Fibroblast of skin of scalp (primary cell): ENCODE measurements at regions not wholly inside any gene's neighbourhood (a gene's known extent, or its start where the extent isn't known, plus 50 kb on each side); places are given as distances from the start of the nearest gene placed in this dataset.

Experiments used
- DNase-seq: peaks from one replicate; pipeline ENCODE4 v3.0.0-alpha.2; 2013

GRCh38 chr15:87461631-87462030 is 794.9 kb downstream of the NTRK3 start:
- DNase-seq: no peak

DNA sequence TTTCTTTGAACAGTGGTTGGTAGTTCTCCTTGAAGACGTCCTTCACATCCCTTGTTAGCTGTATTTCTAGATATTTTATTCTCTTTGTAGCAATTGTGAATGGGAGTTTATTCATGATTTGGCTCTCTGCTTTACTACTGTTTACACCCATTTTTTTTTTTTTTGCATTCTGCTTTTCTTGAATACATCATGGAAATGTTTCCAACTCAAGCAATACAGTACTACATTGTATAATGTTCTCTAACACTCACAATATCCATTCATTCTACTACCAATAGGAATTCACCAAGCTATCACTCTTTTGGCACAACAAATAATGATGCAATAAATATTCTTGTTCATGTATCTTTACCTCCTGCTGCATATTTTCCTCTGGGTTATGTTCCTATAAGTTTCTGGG is 801.7 kb downstream of the NTRK3 start:
- DNase-seq: no peak

GRCh38 chr15:87450314-87450713 is 806.2 kb downstream of the NTRK3 start:
- no peak for DNase-seq

DNA sequence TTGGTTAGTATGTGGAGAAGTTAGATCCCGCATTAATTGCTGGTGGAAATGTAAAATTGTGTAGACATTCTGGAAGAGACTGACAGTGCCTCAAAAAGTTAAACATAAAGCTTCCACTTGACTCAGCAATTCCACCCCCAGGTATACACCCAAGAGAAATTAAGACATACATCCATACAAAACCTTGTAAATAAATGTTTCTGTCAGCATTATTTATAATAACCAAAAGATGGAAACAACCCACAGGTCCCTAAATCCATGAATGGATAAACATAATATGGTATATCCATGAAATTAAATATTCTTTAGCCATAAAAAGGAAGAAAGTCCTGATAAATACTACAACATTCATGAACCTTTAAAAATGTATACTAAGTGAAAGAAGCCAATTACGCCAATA is 817.4 kb downstream of the NTRK3 start:
- no peak for DNase-seq

DNA sequence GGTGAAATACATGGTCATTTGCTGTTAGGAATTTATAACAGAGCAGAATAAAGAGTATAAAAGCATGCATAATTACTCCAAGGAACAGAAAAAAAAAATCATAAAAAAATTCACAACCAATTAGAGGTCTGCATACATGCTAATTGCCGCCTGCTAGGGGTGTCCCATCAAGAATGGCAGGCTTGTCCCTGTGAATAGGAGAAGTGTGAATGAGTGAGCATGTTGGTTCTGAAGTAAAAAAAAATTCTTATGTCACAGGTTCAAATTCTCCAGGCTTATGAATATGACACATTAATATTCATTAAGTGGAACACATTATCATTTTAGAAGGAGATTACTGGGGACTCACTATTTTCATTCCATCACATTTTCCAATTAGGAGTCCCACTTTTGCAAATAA is 822.7 kb downstream of the NTRK3 start:
- no peak for DNase-seq

- DNase-seq: no peak
Measured at GRCh38 chr15:87429754-87430153, 826.8 kb downstream of the NTRK3 start.

DNA sequence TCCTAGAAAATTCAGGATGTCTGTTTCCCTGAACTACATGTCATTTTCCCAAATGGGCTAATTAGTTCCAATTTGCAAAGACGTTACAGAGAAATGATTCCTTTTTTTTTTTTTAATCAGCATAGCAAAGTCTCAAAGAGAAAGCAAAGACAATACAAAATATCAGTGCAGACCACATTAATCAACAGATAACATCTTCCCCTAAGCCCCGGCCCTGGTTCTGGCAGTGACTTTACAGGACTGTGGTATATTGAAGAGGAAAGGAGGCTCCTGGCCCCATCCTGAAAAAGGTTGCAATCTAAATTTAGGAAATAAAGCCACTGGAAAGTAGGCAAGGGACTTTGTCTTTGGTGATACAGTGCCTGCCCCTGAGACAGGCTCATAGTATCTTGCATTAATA is 836.5 kb downstream of the NTRK3 start:
- no peak for DNase-seq

- peak; percentile 1 for DNase-seq
Measured at GRCh38 chr15:87419344-87419743, 837.2 kb downstream of the NTRK3 start.

- DNase-seq: no peak
Measured at GRCh38 chr15:87416591-87417257, 839.8 kb downstream of the NTRK3 start.

- DNase-seq: no peak
Measured at GRCh38 chr15:87408902-87409301, 847.6 kb downstream of the NTRK3 start.

GRCh38 chr15:87403973-87404372 is 852.6 kb downstream of the NTRK3 start:
- no peak for DNase-seq

DNA sequence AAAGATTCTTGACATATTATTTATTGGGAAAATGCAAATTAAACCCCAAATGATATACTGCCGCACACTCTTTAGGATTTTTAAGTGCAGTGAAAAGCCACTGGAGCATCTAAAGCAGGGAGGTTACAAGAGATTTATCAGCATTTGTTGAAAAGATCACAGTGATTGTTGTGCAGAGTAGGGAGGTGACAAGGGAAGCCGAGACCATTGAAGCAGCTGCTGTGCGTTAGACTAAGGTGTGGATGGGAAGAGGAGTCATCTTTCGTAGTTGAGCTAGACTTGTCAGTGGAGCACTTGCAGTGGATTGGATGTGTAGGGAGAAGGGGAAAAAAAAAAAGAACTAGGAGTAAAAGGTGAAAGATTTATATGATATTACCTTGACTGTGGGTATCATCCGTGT is 854.6 kb downstream of the NTRK3 start:
- DNase-seq: no peak

DNA sequence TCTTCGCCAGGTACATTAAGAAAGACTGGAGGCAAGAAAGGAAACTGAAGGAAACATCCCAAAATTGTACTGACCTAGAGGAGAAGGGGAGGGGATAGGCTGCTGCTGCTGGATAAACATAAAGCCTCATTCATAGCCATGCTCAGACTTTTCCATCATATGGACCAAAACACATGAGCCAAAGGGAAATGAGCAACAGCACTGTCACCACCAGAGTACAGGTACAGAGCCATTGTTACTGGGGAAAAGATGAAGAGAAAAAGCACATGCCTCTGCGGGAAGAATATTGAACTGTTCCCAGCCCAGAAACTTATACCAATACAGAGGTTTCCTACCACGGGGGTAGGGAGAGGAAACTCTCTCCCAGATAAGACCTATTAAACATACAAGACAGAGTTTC is 861.9 kb downstream of the NTRK3 start:
- DNase-seq: no peak

DNA sequence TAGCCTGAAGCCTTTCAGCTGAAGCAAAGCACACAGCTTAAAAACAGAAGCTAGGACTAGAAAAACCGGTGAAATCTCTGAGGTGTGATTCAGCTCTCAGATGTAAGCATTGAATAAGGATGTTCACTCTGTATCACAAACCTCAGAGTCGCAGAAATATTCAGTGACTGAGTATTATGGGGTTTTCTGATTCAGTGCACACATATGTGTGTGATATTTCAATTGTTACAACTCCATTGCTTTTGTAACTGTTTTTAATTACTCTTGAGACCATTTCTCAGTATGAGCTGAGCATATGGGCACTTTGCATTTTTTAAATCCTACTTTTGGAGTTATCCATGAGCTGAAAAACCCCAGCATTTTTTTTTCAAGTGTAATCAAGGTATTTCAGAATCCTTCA is 868.8 kb downstream of the NTRK3 start:
- DNase-seq: peak; percentile 66

DNA sequence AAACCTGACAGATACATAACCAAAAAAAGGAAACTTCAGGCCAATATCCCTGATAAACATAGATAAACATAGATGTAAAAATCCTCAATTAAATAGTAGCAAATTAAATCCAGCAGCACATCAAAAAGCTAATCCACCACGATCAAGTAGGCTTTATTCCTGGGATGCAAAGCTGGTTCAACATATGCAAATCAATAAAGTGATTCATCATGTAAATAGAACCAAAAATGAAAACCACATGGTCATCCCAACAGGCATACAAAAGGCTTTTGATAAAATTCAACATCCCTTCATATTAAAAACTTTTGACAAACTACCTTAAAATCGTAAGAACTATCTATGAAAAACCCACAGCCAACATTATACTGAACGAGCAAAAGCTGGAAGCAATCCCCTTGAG is 882.2 kb downstream of the NTRK3 start:
- DNase-seq: peak; percentile 31

DNA sequence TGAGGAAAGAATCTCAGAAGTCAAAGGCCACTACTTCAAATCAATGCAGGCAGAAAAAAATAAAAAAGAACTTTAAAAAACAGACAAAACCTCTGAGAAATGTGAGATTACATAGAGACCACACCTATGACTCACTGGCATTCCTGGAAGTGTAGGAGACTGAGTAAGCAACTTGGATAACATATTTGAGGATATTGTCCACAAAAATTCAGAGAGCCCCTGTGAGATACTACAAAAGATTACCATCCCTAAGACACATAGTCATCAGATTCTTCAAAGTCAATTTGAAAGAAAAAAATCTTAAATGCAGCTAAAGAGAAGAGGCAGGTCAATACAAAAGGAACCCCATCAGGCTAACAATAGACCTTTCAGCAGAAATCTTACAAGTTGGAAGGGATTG is 887.3 kb downstream of the NTRK3 start:
- peak; percentile 98 for DNase-seq

DNA sequence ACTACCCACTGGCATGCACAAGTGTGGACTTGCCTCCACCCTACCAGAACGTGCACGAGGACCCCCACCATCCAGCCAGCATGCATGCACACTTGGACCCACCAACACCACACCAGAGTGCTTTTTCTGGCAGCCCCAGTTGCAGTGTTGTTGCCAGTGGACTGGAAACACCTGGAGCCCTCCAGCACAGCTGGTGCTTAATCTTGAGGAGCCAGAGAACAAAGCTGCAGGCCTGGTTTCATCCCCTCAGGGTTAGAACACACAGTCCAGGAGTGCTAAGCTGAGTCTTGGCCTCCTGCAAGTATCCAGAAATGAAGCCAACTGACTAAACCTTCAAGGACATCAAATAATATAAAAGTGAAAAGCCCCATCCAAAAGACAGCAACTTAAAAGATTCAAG is 888.0 kb downstream of the NTRK3 start:
- DNase-seq: no peak

GRCh38 chr15:87365186-87365585 is 891.4 kb downstream of the NTRK3 start:
- peak; percentile 85 for DNase-seq

DNA sequence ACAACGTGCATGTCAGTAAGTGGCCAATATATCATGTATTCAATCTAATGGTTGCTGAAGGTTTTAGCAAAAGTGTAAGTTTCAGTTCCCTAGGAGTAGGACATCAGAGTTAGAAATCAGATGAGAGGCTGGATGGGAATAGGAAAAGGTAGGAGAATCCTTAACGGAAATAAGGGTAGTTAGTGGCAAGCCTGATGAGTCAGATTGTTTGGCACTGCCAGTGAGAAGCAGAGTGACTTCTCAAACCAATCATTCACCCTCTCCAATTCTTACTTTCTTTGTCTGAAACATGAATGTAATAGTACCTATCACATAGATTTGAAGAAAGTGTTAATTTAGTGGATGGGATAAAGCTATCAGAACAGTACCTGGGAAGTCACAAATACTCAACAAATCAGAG is 894.0 kb downstream of the NTRK3 start:
- DNase-seq: no peak

GRCh38 chr15:87357637-87358313 is 898.8 kb downstream of the NTRK3 start:
- DNase-seq: no peak

DNA sequence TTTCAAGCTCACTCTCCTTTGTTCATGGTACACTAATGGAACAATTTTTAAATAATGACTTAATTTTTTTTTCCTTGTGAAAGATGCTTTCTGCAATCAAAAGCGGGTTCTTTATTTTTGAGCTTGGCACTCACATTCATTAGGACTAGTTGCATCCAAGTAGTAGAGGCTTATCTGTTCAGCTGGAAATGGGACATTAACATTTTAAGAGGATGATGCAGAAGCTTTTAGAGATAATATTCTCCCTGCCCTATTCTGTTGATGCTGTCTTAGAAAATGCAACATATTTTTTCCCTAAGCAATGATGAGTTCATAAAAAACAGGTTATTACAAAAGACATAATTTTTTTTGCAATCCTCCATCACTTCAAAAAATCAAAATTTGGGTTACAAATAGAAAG is 900.6 kb downstream of the NTRK3 start:
- no peak for DNase-seq

GRCh38 chr15:87354661-87355410 is 901.7 kb downstream of the NTRK3 start:
- DNase-seq: peak; percentile 38

DNA sequence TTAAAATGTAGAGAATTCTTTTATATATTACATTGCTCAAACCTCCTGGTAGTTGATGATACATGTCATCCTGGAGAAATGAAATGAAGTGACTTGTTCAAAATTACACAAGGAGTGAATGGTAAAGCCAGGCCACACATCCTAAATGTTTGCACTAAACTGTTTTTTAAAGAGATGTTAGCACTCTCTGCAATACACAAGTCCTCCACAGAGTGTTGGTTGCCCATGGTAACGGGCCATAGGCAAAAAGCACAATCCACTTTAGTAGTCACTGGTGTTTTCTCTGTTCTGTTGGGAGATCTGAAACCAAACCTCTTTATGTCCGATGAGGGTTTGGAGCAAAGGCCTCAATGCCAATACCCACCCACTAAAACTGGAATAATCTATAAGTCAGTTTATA is 907.4 kb downstream of the NTRK3 start:
- no peak for DNase-seq

GRCh38 chr15:87348746-87349145 is 907.8 kb downstream of the NTRK3 start:
- no peak for DNase-seq
